ENCODE measurements at regions not wholly inside any gene's neighbourhood (a gene's known extent, or its start where the extent isn't known, plus 50 kb on each side); places are given as distances from the start of the nearest gene placed in this dataset.
"Not testable (repeated sequence)": the region's sequence is repeated elsewhere in the genome, so short reads cannot be mapped to it uniquely, and the experiment has no call there.

GRCh38 chr18:22602456-22602855, 184.7 kb upstream of the CTAGE1 start:
- not testable (repeated sequence) for TF ChIP-seq CTCF (IDR thresholded peaks at IDR 0.05; ENCODE audit: borderline replicate concordance, extremely low read depth, low read length, poor library complexity, severe bottlenecking); EZH2 (IDR thresholded peaks at IDR 0.05; ENCODE audit: borderline replicate concordance, low read depth, low read length, severe bottlenecking)

All from DND-41 (cell line).